OCI-LY7 (cell line): ENCODE measurements at regions not wholly inside any gene's neighbourhood (a gene's known extent, or its start where the extent isn't known, plus 50 kb on each side); places are given as distances from the start of the nearest gene placed in this dataset.

Experiments
- BruUV-seq: library from RNA; stranded (reverse); fragments of 400-500 nt; replicated peaks from 2 replicates; lab custom pipeline; 2021; lab: Mats Ljungman, UMichigan
- CTCF ChIA-PET: fragments of 300-600 bp; sonication (Branson Sonifier 250); formaldehyde crosslinking; loops from one replicate; lab custom pipeline; 2022; ENCODE audit warnings: antibody characterized with exemption; ENCODE audit not compliant: unreplicated experiment; lab: Charles Lee
- POLR2A ChIA-PET: fragments of 300-600 bp; sonication (Branson Sonifier 250); formaldehyde crosslinking; loops from one replicate; lab custom pipeline; 2022; ENCODE audit warnings: antibody characterized with exemption; lab: Charles Lee
- DNase-seq: peaks from one replicate; pipeline ENCODE4 v3.0.0-alpha.2; 2015; ENCODE audit warnings: low spot score
- H2AFZ ChIP-seq: fragments of 200-600 bp; sonication (generic), shearing (Covaris generic); 2 replicates; pipeline ENCODE4 v1.6.1; 2014; ENCODE audit warnings: mild to moderate bottlenecking, antibody characterized with exemption, low read length, moderate library complexity
- H3K27ac ChIP-seq: fragments of 200-600 bp; sonication (generic); 2 replicates; pipeline ENCODE4 v1.5.1; 2014; ENCODE audit warnings: mixed run types, low read depth, mild to moderate bottlenecking, moderate library complexity, low read length, inconsistent platforms; ENCODE audit not compliant: poor library complexity, severe bottlenecking
- H3K36me3 ChIP-seq: fragments of 200-600 bp; sonication (generic); 2 replicates; pipeline ENCODE4 v1.6.1; 2014; ENCODE audit warnings: mild to moderate bottlenecking, antibody characterized with exemption, low read length, moderate library complexity, mixed read lengths; ENCODE audit not compliant: insufficient read depth
- H3K4me1 ChIP-seq: fragments of 200-600 bp; sonication (generic); 2 replicates; pipeline ENCODE4 v1.5.1; 2014; ENCODE audit warnings: mild to moderate bottlenecking, low read length; ENCODE audit not compliant: insufficient read depth, poor library complexity, severe bottlenecking
- H3K4me2 ChIP-seq: fragments of 200-600 bp; sonication (generic); 2 replicates; pipeline ENCODE4 v1.6.1; 2014; ENCODE audit warnings: mild to moderate bottlenecking, low read length
- H3K4me3 ChIP-seq: fragments of 200-600 bp; sonication (generic); 2 replicates; pipeline ENCODE4 v1.5.1; 2014; ENCODE audit warnings: mild to moderate bottlenecking, low read depth, low read length; ENCODE audit not compliant: poor library complexity, severe bottlenecking
- H3K79me2 ChIP-seq: fragments of 200-600 bp; sonication (generic); 2 replicates; pipeline ENCODE4 v1.6.1; 2016; ENCODE audit warnings: low read depth, mild to moderate bottlenecking, low read length, moderate library complexity, mixed read lengths; ENCODE audit not compliant: insufficient read depth
- H3K9me2 ChIP-seq: fragments of 200-600 bp; sonication (generic); 2 replicates; pipeline ENCODE4 v1.6.1; 2016; ENCODE audit warnings: mild to moderate bottlenecking, low read length, mixed read lengths; ENCODE audit not compliant: insufficient read depth
- H3K9me3 ChIP-seq: fragments of 200-600 bp; sonication (generic); 2 replicates; pipeline ENCODE4 v1.6.1; 2014; ENCODE audit warnings: mild to moderate bottlenecking, mixed run types, low read length, mixed read lengths
- H4K20me1 ChIP-seq: fragments of 200-600 bp; sonication (generic); 2 replicates; pipeline ENCODE4 v1.6.1; 2014; ENCODE audit warnings: mild to moderate bottlenecking, antibody characterized with exemption, low read length, moderate library complexity, mixed read lengths; ENCODE audit not compliant: insufficient read depth
- CTCF ChIP-seq: fragments of 200-600 bp; sonication (generic); conservative IDR thresholded peaks from 2 replicates; pipeline ENCODE4 v1.5.1; 2014; ENCODE audit warnings: mild to moderate bottlenecking, antibody characterized with exemption, low read length, moderate library complexity, mixed read lengths
- EZH2phosphoT487 ChIP-seq: fragments of 200-600 bp; sonication (generic); IDR thresholded peaks from 2 replicates; pipeline ENCODE4 v1.6.1; 2018; ENCODE audit warnings: low read depth, borderline replicate concordance, mild to moderate bottlenecking, mixed run types, antibody characterized with exemption, low read length, moderate library complexity, mixed read lengths
- intact Hi-C: fragments of 100-400 bp; cut with micrococcal nuclease; formaldehyde crosslinking; loops from one replicate; pipeline ENCODE4 v1.10.0; 2022; ENCODE audit not compliant: unreplicated experiment

GRCh38 chrY:8781184-8781890 lies 555.9 kb upstream of the TSPY4 start:
- ChIA-PET CTCF (no interaction called here), POLR2A (interaction anchor here (0.6 kb wide), 1 partner anchor 215 kb away, joined by 3 read pairs; no protein-coding TSS in a partner anchor)
- TF ChIP-seq CTCF: no peak
- TF ChIP-seq EZH2phosphoT487: no peak
- Histone ChIP-seq H3K36me3 (no peaks in the 10 kb centered on the region), H3K79me2 (no peaks in the 10 kb centered on the region), H4K20me1 (no peaks in the 10 kb centered on the region), H3K9me3 (no peaks in the 10 kb centered on the region), H2AFZ (no peak overlapping the region), H3K27ac (no peak overlapping the region), H3K4me1 (no peaks in the 10 kb centered on the region), H3K9me2 (no peaks in the 10 kb centered on the region), H3K4me2 (no peak overlapping the region), H3K4me3 (no peak overlapping the region)
- DNase-seq: no peak
- BruUV-seq: no TSS peak
- intact Hi-C loops: no loop called here

GRCh38 chrY:8794561-8794960 lies 542.7 kb upstream of the TSPY4 start:
- no peak overlapping the region for H2AFZ ChIP-seq
- no peak overlapping the region for H3K4me3 ChIP-seq
- H3K79me2 ChIP-seq: no peaks in the 10 kb centered on the region
- BruUV-seq: no TSS peak
- no peak for TF ChIP-seq CTCF
- TF ChIP-seq EZH2phosphoT487: no peak
- H3K36me3 ChIP-seq: no peaks in the 10 kb centered on the region
- no peaks in the 10 kb centered on the region for H3K4me1 ChIP-seq
- CTCF ChIA-PET: no interaction called here
- H3K27ac ChIP-seq: no peak overlapping the region
- no peak for DNase-seq
- no peaks in the 10 kb centered on the region for H3K9me2 ChIP-seq
- no peak overlapping the region for H3K4me2 ChIP-seq
- intact Hi-C loops: no loop called here
- no peaks in the 10 kb centered on the region for H3K9me3 ChIP-seq
- H4K20me1 ChIP-seq: no peaks in the 10 kb centered on the region
- POLR2A ChIA-PET: no interaction called here

- Histone ChIP-seq H3K9me3 (no peaks in the 10 kb centered on the region), H3K4me2 (no peak overlapping the region), H3K9me2 (no peaks in the 10 kb centered on the region), H3K27ac (no peak overlapping the region), H3K79me2 (no peaks in the 10 kb centered on the region), H3K36me3 (no peaks in the 10 kb centered on the region), H3K4me3 (no peak overlapping the region), H3K4me1 (peaks cover 4% of the 10 kb centered on the region), H2AFZ (no peak overlapping the region), H4K20me1 (no peaks in the 10 kb centered on the region)
- intact Hi-C loops: no loop called here
- BruUV-seq: no TSS peak
- no peak for TF ChIP-seq CTCF
- TF ChIP-seq EZH2phosphoT487: no peak
- DNase-seq: peak; percentile 8
- POLR2A ChIA-PET: interaction anchor here (0.5 kb wide), 1 partner anchor 247 kb away, joined by 3 read pairs; no protein-coding TSS in a partner anchor
- CTCF ChIA-PET: no interaction called here
Observed at GRCh38 chrY:8804317-8804716, 532.9 kb upstream of the TSPY4 start.
